HT1080 (cell line): ENCODE measurements at regions not wholly inside any gene's neighbourhood (a gene's known extent, or its start where the extent isn't known, plus 50 kb on each side); places are given as distances from the start of the nearest gene placed in this dataset.

Experiments
- DNase-seq: peaks from one replicate; pipeline ENCODE4 v3.0.0-alpha.2; 2015; ENCODE audit warnings: low read depth

GRCh38 chr2:14132386-14132785, 500.1 kb upstream of the LRATD1 start:
- DNase-seq, result no peak

- no peak for DNase-seq
Measured at GRCh38 chr2:14134771-14135170, 497.7 kb upstream of the LRATD1 start.

- DNase-seq, result no peak
Measured at GRCh38 chr2:14136030-14136429, 496.5 kb upstream of the LRATD1 start.

GRCh38 chr2:14137643-14138042, 494.9 kb upstream of the LRATD1 start:
- no peak for DNase-seq

- no peak for DNase-seq
Measured at GRCh38 chr2:14140009-14140550, 492.4 kb upstream of the LRATD1 start.

- DNase-seq, result no peak
Measured at GRCh38 chr2:14143435-14143834, 489.1 kb upstream of the LRATD1 start.

GRCh38 chr2:14148216-14148615, 484.3 kb upstream of the LRATD1 start:
- no peak for DNase-seq

- no peak for DNase-seq
Measured at GRCh38 chr2:14157816-14158215, 474.7 kb upstream of the LRATD1 start.

GRCh38 chr2:14180333-14180732, 452.2 kb upstream of the LRATD1 start:
- DNase-seq, result no peak

- DNase-seq, result peak; percentile 26
Measured at GRCh38 chr2:14182227-14182946, 450.1 kb upstream of the LRATD1 start.

GRCh38 chr2:14185906-14186305, 446.6 kb upstream of the LRATD1 start:
- no peak for DNase-seq

- DNase-seq, result no peak
Measured at GRCh38 chr2:14188446-14188845, 444.1 kb upstream of the LRATD1 start.

- peak; percentile 90 for DNase-seq
Measured at GRCh38 chr2:14189929-14190328, 442.6 kb upstream of the LRATD1 start.

- no peak for DNase-seq
Measured at GRCh38 chr2:14194233-14194632, 438.3 kb upstream of the LRATD1 start.

- no peak for DNase-seq
Measured at GRCh38 chr2:14197293-14197692, 435.2 kb upstream of the LRATD1 start.

- DNase-seq, result peak; percentile 46
Measured at GRCh38 chr2:14199040-14199439, 433.5 kb upstream of the LRATD1 start.

GRCh38 chr2:14219306-14219705, 413.2 kb upstream of the LRATD1 start:
- DNase-seq, result no peak

GRCh38 chr2:14220101-14220500, 412.4 kb upstream of the LRATD1 start:
- peak; percentile 20 for DNase-seq

- DNase-seq, result no peak
Measured at GRCh38 chr2:14221466-14221865, 411.1 kb upstream of the LRATD1 start.

- DNase-seq, result no peak
Measured at GRCh38 chr2:14223576-14223975, 408.9 kb upstream of the LRATD1 start.

- no peak for DNase-seq
Measured at GRCh38 chr2:14231391-14231898, 401.1 kb upstream of the LRATD1 start.

- no peak for DNase-seq
Measured at GRCh38 chr2:14232217-14232616, 400.3 kb upstream of the LRATD1 start.

GRCh38 chr2:14234911-14235310, 397.6 kb upstream of the LRATD1 start:
- no peak for DNase-seq
